ENCODE measurements at regions not wholly inside any gene's neighbourhood (a gene's known extent, or its start where the extent isn't known, plus 50 kb on each side); places are given as distances from the start of the nearest gene placed in this dataset.

GRCh38 chr10:123584419-123584775, 81.8 kb upstream of the GPR26 start:
- TF ChIP-seq CTCF (IDR thresholded peaks at IDR 0.05) (no peak), POLR2AphosphoS5 (IDR thresholded peaks at IDR 0.05) (no peak)

All from stomach (tissue), 4 donors.